NCI-H345 treated with DMSO at 0.1 percent for 48 hours (cell line): ENCODE measurements at regions not wholly inside any gene's neighbourhood (a gene's known extent, or its start where the extent isn't known, plus 50 kb on each side); places are given as distances from the start of the nearest gene placed in this dataset.
"Not testable (repeated sequence)": the region's sequence is repeated elsewhere in the genome, so short reads cannot be mapped to it uniquely, and the experiment has no call there.

Experiments
- DNase-seq: peaks from one replicate; lab custom pipeline; 2025; ENCODE audit not compliant: unreplicated experiment; lab: John Stamatoyannopoulos, UW

GRCh38 chr16:51984395-51984794, 562.5 kb downstream of the TOX3 start:
- no peak for DNase-seq

- peak; percentile 36 for DNase-seq
These were observed 563.9 kb downstream of the TOX3 start for GRCh38 chr16:51982715-51983680.

- DNase-seq, result no peak
These were observed 565.2 kb downstream of the TOX3 start for GRCh38 chr16:51981725-51982124.

GRCh38 chr16:51977506-51977905, 569.4 kb downstream of the TOX3 start:
- DNase-seq, result not testable (repeated sequence)

GRCh38 chr16:51971184-51971583, 575.8 kb downstream of the TOX3 start:
- no peak for DNase-seq

GRCh38 chr16:51968749-51969148, 578.2 kb downstream of the TOX3 start:
- no peak for DNase-seq

- DNase-seq, result no peak
These were observed 579.3 kb downstream of the TOX3 start for GRCh38 chr16:51967646-51968045.

- DNase-seq, result no peak
These were observed 586.0 kb downstream of the TOX3 start for GRCh38 chr16:51960931-51961330.

GRCh38 chr16:51953286-51953985, 593.5 kb downstream of the TOX3 start:
- DNase-seq, result no peak

- DNase-seq, result no peak
These were observed 594.4 kb downstream of the TOX3 start for GRCh38 chr16:51952500-51952899.

- no peak for DNase-seq
These were observed 595.2 kb downstream of the TOX3 start for GRCh38 chr16:51951668-51952298.

- DNase-seq, result no peak
These were observed 596.7 kb downstream of the TOX3 start for GRCh38 chr16:51950118-51950780.

- no peak for DNase-seq
These were observed 597.7 kb downstream of the TOX3 start for GRCh38 chr16:51949282-51949681.

- DNase-seq, result no peak
These were observed 605.5 kb downstream of the TOX3 start for GRCh38 chr16:51941412-51941811.

- no peak for DNase-seq
These were observed 606.8 kb downstream of the TOX3 start for GRCh38 chr16:51940183-51940582.

GRCh38 chr16:51939378-51939871, 607.5 kb downstream of the TOX3 start:
- DNase-seq, result no peak

- DNase-seq, result no peak
These were observed 608.1 kb downstream of the TOX3 start for GRCh38 chr16:51938861-51939260.

GRCh38 chr16:51937771-51938170, 609.2 kb downstream of the TOX3 start:
- DNase-seq, result no peak

GRCh38 chr16:51936846-51937245, 610.1 kb downstream of the TOX3 start:
- no peak for DNase-seq

- DNase-seq, result no peak
These were observed 614.6 kb downstream of the TOX3 start for GRCh38 chr16:51932317-51932716.

- no peak for DNase-seq
These were observed 615.3 kb downstream of the TOX3 start for GRCh38 chr16:51931653-51932052.
